ENCODE measurements at regions not wholly inside any gene's neighbourhood (a gene's known extent, or its start where the extent isn't known, plus 50 kb on each side); places are given as distances from the start of the nearest gene placed in this dataset.

DNA sequence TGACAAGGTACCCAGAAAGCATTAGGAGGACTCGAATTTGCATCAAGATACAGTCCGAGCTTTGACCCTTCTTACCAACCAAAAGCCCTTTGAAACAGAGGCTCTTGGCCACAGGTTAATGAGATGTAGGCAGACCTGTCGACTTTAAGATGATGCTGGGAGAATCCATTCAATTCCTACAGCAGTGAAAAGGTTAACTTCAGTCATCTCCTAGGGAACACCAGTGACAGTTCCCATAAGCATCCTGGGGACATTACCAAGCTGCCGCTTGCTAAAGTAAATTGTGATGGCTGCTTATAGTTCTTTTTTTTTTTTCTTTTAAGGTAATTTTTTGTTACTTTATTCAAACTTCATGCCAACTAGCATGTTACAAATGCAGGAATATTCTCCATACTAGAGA is 379.3 kb downstream of the SOX11 start:
- DNase-seq: peak; percentile 61

DNA sequence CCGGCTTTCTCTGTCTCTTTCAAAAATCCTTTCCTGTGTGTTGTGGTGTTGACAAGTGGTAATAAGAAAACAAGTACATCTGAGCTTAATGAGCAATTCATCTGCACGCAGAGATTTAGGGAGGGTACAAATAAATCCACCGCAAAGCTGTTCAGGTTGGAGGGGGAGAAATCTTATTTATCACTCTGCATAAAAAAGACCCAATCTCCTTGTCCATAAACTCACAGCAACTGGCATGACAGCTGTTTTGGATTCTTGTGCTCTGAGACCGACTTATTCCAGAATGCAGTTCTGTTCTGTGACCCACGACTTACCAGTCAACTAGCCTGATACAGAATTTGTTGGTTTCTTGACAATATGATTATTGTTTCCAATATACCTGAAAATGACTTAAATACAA is 380.1 kb downstream of the SOX11 start:
- DNase-seq: no peak

DNA sequence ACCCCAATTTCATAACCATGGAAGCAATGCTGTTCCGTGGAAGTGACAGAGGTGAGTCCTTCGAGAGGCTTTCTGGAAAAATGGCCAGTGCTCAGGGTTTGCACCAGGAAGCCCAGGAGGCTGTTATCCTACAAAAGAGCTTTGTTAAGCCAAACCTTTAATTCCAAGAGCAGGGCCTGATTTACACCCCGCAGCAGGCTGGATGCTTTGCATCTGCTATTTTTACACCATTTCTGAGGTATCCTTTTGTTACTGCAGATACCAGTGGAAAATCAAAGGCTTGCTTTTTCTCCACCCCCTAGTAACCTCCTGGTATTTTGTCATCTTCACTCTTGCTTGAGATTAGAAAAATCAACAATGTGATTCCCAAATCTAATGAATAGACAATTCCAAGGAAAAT is 380.6 kb downstream of the SOX11 start:
- peak; percentile 53 for DNase-seq

DNA sequence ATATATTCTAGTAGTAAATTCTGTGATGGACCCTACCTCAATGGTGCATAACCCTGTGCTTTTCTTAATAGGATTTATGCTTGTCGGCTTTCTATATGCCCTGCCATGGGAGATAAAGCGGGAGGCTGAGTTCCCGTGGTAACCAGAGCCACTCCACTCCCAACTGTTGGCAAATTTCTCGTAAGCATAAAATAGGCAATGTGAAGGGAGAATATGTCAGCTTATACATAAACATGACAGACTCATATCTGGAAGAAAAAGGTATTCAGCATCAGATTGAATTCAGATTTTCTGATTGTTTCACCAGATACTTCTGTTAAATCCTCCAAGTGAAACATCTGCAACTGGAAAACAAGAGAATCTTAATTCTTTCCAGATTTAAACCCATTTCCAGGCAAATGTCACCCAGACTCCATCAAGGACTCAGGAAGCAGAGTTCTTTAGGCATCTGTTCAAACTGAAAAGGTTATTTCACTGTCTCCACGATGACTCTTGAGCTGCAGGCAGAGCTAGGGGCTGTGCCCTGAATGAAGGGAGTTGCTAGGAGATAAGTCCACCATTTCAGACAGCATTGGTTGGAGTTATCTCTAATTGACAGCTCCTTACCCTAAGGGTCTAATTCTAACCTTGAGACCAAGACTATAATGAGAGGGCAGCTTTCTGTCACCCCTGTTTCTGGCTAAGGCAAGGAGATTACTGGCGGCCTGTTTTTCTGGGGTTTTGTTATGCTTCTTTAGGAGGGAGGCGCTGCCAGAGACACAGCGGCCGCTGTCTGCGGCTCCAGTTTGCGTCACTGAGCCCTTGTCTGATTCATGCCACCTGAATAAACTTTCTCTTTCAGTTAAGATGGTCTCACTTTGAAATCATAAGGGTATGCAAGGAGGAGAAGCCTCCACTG is 381.3 kb downstream of the SOX11 start:
- peak; percentile 84 for DNase-seq

DNA sequence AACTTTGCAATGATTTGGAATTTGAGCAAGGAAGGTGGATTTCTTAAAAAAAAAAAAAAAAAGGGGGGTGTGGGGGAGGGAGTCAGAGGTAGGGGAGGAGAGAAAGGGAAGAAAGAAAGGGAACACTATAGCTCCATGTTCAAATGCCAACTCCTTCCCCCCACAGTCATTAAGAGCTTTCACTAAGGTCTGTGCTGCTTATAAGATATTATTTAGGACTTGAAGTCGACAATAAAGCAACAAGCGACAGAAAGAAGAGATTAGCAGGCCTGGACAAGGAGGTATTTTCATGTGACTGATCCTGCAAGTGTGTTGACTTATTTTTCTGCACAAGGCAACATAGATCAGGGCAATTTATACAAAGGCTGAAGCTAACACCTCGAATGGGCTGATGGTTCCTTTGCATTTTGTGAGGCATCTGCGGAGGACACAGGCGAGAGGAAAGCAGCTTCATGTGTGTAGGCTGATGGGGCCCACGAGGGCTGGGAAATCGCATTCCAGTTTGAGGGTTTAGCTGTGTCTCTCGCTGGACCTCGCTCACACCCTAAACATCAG is 382.0 kb downstream of the SOX11 start:
- DNase-seq: peak; percentile 75

DNA sequence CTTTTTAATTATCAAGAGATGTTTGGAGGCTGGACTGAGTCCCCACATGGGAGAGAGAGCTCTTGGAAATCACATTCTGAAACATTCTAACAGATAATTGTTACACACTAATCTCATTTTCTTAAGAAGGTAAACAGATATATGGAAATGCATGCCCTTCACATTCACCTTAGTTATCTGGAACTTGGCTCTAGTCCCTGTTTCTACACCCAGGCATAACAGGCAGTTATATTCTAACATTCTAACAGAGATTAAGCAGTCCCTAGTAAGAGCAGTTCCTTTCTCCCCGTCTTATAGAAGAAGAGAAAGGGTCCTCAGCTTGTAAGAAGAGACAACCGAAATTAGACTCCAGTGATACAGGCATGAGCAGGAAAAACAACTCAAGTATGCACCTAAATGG is 385.4 kb downstream of the SOX11 start:
- DNase-seq: peak; percentile 85

DNA sequence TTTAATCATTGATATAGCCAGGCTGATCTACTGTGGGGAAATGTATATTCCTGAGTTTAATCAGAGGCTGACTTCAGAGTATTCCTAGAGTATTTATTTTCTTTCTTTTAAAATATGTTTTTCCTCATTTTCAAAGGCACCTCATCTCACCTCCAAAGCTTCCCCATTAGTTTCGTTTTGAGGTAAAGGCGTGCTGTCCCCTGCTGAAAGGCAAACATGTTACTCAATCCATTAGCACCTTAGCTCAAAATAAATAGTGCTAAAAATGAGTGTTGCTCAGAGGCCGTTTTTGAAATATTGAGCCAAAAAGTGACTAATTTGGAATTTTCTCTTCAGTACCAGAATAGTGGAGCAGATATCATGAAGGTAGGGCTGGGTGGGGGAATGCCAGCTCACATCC is 386.2 kb downstream of the SOX11 start:
- DNase-seq: no peak

DNA sequence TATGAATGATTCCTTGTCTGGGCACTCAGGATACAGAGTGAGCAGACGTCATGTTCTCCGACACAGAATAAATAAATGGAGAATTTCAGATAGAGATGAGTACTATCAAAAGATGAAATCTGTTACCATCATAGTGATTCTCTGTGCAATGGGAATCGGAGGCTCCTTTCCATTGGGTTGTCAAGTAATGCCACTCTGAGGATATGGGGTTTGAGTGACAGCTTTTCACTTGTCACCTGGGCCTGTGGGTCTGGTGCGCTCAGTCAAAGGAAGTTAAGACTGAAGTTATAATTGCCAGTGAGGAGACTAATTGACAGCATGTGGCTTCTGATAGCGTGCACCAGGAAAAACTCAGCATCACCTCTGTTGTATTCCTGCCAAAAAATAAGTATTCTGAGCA is 387.2 kb downstream of the SOX11 start:
- no peak for DNase-seq

DNA sequence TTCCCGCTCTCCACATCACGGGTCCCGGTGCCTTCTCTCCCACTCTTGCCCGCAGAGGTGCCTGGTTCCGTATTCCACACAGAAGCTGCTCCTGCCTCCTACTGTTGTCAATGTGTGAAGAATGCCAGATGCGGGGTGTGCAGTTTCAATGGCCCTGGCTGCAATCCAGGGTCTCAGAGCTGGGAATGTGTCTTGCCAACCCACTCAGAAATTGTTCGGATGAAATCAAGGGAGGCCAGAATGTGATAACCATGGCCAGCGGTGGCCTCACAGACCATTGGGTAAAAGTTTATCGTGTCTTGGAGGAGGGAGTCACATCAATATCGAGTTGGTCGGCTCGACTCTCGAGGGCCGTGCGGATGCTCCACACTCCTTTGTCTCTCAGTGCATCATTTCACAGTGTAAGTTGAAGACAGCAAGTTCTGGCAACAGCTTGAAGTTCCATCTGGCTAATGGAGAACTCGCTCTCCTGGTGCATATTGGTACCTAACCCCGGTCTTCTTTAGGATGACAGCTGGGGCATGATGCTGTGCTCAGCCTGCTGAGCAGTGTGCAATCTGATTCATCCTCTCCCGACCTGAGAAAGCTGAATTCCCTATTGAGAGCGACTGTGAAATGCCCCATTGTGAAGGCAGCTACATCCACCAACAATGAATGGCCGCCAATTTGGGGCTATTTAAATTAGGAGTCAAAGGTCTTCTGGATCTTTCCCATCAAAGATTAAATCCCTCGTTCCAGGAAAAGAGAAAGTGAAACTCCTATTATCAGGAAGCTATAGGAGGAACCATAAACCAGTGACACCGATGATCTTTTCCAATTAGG is 389.0 kb downstream of the SOX11 start:
- peak; percentile 78 for DNase-seq

DNA sequence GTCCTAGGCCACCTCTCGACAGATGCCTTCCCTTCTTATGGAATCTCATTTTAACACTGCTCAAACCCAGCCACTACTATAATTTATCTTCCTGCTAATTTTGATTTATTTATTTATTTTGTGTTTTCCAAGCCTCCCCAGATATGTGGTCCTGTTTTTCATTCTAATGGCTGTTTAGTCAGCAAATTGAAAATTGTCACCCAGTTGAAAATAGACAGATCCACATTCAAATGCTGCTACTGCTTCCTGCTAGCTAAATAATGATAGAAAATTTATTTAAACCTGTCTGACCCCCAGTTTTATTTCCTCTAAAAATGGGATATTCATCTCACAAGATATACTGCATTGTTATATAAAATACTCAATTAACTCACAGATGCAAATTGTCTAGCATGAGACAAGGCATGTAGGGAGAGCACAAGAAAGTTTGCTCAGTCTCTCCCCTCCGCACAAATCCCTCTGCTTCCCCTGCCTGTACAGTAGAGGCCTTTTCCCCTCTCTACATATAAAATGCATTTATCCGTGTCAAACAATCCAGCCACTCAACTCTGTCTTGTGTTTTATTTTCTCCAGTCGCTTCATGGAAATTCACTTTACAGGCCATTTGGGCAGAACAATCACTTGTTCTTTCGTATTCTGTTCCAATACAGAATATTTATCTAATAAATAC is 389.9 kb downstream of the SOX11 start:
- DNase-seq: peak; percentile 80

DNA sequence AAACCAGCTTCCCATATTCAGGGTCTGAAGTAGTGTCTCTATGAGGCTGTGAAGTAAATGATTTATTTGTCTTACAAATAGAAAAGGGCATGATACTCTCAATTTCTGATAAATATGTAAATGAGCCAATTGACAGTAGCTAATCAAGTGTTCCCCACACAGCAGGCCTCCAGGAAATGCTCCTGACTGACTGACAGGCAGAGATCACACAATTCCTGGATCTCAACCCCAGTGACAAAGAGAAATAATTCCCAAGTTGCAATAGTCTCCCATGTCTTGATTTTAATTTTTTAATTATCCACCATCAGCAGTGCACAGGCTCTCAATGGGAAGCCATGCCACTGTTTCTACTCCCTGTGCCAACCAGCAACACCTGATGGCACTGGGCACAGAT is 390.4 kb downstream of the SOX11 start:
- DNase-seq: no peak

DNA sequence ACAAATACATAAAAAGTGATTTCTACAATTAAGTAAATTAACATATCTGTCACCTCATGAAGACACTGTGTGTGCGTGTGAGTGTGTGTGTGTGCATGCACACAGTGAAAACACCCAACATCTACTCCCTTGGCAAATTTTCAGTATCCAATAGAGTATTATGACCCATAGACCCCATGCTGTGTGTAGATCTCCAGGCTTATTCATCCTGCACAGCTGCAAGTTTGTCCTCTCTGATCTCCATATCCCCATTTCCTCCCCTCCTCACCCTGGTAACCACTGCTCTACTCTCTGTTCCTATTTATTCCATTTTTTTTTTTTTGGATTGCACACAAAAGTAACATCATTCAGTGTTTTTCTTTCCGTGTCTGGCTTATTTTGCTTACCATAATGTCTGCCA is 391.0 kb downstream of the SOX11 start:
- DNase-seq: no peak

DNA sequence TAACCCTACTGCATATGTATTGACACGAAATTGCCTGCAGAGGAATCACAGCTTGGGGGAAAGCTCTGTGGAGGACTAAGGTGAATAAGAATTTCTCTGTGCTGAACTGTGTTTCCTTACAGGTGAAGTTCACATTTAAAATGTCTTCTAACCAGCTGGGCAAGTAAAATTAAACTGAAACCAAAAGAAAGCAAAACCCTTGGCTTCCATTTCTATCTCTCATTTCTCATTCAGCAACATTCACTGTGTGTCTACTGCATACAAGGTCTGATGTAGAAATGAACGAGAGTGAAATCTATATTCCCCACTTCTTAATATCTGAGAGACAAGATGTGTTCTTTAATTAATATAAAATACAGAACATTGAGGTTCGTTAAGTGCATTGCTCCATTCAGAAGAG is 397.3 kb downstream of the SOX11 start:
- no peak for DNase-seq

DNA sequence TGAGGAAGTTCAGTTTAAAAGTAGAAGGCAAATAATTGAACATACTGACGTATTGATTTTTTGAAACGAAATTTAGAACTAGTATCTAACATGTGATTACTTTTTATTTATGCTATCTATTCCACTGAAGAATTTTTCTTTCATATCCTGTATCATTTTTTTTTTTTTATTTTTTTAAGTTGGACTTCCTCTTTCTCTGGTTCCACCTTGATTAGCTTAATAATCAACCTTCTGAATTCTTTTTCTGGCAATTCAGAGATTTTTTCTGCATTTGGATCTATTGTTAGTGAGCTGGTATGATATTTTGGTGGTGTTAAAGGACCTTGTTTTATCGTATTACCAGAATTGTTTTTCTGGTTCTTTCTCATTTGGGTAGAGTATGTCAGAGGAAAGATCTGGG is 411.2 kb downstream of the SOX11 start:
- no peak for DNase-seq

DNA sequence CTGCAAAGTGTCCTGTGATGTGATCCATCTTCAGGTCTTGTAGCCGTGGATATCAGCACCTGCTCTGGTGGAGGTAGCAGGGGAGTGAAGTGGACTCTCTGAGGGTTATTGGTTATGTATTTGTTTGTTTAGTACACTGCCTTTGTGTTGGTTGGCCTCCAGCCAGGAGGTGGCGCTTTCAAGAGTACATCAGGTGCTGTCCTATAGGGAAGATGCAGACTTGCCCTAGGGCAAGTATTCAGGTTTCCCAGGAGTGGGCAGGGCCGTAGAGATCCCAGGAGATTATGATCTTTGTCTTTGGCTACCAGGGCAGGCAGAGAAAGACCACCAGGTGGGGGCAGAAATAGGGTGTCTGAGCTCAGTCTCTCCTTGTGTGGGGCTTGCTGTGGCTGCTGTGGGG is 411.8 kb downstream of the SOX11 start:
- DNase-seq: peak; percentile 78

DNA sequence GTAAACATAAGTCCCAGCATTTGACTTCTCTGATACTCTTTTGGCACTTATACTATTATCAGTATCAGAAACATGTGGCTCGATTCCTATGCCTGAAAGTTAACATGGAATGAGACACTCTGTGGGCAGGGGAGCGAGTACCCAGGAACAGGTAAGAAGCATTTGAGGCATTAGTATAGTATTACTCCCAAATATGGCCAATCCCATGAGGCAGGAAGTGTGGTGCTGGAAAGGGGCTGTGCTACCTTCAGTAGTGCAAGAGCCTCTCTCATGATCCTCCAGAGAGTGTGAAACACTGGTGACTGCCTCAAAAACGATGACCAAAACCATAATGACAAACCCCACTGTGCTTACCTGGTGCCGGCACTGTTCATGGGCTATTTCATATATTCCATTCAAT is 415.1 kb downstream of the SOX11 start:
- no peak for DNase-seq

DNA sequence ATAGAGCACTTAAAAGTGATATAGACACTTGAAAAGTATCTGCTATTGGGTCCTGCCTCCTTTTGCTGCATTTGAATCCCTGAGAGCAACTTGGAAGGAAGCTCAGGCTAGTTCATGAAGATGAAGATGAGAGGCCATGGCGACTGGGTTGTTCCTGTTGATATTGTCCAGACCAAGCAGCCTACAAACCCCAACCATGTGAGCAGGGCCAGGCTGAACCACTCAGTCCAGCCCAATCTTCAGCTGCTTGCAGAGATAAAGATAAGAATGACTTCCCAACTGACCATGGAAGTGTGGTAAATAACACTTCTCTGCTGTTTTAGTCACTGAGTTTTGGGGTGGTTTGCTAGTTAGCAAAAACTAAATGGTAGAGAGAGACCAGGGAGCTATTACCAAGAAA is 417.6 kb downstream of the SOX11 start:
- DNase-seq: no peak

DNA sequence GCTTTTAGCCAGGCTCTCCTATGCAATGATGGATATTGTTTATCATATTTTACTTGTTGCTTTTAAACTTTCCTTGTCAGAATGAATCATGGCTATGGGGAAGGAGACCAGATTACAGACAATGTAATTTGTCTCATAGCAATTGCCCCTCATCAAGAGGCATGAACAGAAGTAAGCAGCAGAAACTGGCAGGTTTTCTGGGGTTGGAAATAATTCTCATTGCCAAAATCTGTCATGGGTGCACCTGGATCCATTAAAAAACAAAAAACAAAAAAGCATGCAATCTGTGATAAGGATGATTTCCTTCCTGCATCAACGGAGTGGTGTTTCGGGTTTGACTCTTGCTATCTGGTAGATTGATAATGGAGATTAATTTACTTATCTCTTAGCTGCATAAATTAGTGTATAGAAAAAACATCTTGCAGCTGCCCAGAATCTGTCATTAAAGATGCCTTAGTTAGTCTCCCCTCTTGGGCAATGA is 419.6 kb downstream of the SOX11 start:
- no peak for DNase-seq

DNA sequence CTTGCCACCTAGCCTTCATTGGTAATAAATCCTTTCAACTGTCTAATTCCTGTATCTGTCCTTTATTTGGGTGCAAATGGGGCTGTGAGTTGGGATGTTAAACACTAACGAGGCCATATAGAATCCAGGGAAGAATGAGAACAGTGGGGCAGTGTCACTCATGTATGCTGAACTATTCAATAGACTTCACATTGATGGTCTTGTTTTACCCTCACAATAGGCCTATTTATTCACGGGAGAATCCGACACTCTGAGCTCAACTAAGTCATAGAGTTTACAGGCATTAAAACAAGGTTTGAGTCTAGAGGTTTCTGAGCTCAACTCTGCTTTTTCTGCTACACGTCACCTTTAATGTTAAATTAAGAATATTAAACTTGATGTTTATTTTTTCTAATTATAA is 421.6 kb downstream of the SOX11 start:
- no peak for DNase-seq

DNA sequence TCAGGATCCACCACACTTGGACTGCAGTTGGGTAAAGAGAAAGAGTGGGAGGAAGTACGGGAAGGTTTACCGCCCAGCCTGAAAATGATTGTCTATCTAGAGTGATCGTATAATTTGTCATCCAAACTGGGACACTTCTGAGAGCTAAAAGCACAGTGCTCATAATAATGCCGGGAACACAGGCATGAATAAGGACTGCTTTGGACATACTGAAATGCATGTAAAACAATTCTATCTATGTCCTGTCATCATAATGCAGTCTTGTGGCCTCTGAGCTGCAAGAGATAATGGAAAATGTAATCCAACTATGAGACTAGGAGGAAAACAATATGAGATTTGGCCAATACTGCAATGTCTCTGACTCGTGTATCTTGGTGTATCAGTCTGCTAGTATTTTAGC is 435.5 kb downstream of the SOX11 start:
- no peak for DNase-seq

DNA sequence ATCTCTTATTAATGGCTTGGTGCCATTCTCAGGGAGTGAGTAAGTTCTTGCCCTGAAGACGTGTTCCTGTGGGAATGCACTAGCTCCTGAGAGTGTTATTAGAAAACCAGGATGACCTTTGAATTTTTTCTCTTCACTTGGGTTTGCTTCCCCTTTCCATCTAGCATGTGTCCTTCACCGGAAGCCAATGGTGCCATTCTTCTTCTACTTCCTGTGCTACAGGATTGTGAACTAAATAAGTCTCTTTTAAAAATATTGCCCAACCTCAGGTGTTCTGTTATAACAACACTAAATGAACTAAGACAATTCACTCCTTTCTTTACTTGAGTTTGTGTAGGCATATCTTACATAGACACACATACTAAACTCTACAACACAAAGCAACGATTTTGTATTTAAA is 447.0 kb downstream of the SOX11 start:
- DNase-seq: no peak

DNA sequence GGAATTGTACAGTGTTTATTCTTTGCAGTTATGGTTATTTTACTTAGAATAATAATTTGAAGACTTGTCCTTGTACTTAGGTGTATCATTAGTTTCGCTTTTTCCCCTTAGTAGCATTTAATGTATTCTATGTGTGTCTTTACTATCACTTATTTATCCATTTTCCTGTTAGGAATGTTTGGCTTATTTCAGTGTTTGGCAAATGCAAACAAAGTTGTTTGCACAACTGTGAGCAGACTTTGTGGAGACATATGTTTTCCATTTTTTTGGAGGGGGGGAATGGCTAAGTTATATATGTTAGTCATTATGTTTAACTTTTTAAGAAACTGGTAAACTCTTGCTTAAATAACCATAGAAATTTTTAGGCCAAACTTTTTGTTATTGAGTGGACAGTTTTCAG is 447.7 kb downstream of the SOX11 start:
- DNase-seq: no peak

DNA sequence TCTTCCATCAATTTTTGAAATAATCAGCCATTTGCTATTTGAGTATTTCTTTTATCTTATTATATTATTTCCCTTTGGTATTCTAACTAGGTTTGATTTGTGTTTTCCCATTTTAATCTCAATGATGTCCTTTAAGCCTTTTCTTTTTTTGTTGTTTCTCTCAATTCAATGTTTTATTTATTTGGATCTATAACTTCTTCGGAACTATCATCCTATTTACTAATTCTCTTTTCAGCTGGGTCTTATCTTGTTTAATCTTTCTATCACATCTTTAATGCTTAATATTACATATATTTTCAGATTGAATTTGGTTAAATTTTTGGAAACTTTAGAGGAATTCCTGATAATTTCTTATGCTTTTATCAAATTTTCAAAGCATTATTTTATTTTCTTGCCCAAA is 448.3 kb downstream of the SOX11 start:
- DNase-seq: no peak

Measured in NCI-H187 treated with DMSO at 0.1 percent for 48 hours (cell line).